H9 (cell line): ENCODE measurements at regions not wholly inside any gene's neighbourhood (a gene's known extent, or its start where the extent isn't known, plus 50 kb on each side); places are given as distances from the start of the nearest gene placed in this dataset.

Experiments used
- DNase-seq: peaks from one replicate; pipeline ENCODE4 v3.0.0-alpha.2; 2017
- H2AFZ ChIP-seq: one replicate; pipeline ENCODE4 v1.6.1; 2013; ENCODE audit warnings: mild to moderate bottlenecking, low read length, control low read depth, moderate library complexity
- H2AK5ac ChIP-seq: 2 replicates; pipeline ENCODE4 v1.6.1; 2013; ENCODE audit warnings: low read length, control low read depth, mixed read lengths; ENCODE audit not compliant: insufficient read length
- H2BK120ac ChIP-seq: one replicate; pipeline ENCODE4 v1.6.1; 2013; ENCODE audit warnings: low read depth, mild to moderate bottlenecking, low read length, control low read depth, inconsistent platforms; ENCODE audit not compliant: poor library complexity, severe bottlenecking
- H2BK12ac ChIP-seq: 2 replicates; pipeline ENCODE4 v1.6.1; 2013; ENCODE audit warnings: low read length, control low read depth, mixed read lengths, low read depth; ENCODE audit not compliant: insufficient read length
- H2BK15ac ChIP-seq: 2 replicates; pipeline ENCODE4 v1.6.1; 2013; ENCODE audit warnings: low read depth, low read length, control low read depth
- H2BK20ac ChIP-seq: one replicate; pipeline ENCODE4 v1.6.1; 2013; ENCODE audit warnings: low read depth, mild to moderate bottlenecking, low read length, control low read depth, inconsistent platforms; ENCODE audit not compliant: poor library complexity, severe bottlenecking
- H2BK5ac ChIP-seq: 2 replicates; pipeline ENCODE4 v1.6.1; 2013; ENCODE audit warnings: low read length, control low read depth, mixed read lengths; ENCODE audit not compliant: insufficient read length
- H3K14ac ChIP-seq: 2 replicates; pipeline ENCODE4 v1.6.1; 2013; ENCODE audit warnings: low read length, control low read depth; ENCODE audit not compliant: insufficient read depth
- H3K18ac ChIP-seq: 2 replicates; pipeline ENCODE4 v1.6.1; 2013; ENCODE audit warnings: low read depth, mild to moderate bottlenecking, mixed read lengths, low read length, control low read depth; ENCODE audit not compliant: insufficient read length
- H3K23ac ChIP-seq: 2 replicates; pipeline ENCODE4 v1.6.1; 2013; ENCODE audit warnings: low read length, control low read depth, mixed read lengths, low read depth; ENCODE audit not compliant: insufficient read length
- H3K23me2 ChIP-seq: 2 replicates; pipeline ENCODE4 v1.6.1; 2013; ENCODE audit warnings: low read depth, mild to moderate bottlenecking, mixed read lengths, low read length, control low read depth; ENCODE audit not compliant: insufficient read length, poor library complexity, severe bottlenecking
- H3K27ac ChIP-seq: 2 replicates; pipeline ENCODE4 v1.5.1; 2013; ENCODE audit warnings: low read length, control low read depth, mixed read lengths, low read depth; ENCODE audit not compliant: insufficient read length
- H3K27me3 ChIP-seq: 2 replicates; pipeline ENCODE4 v1.6.1; 2013; ENCODE audit warnings: low read length, control low read depth, inconsistent platforms; ENCODE audit not compliant: insufficient read depth
- H3K4ac ChIP-seq: 2 replicates; pipeline ENCODE4 v1.6.1; 2013; ENCODE audit warnings: low read depth, mild to moderate bottlenecking, control low read depth, inconsistent platforms, low read length, moderate library complexity
- H3K4me1 ChIP-seq: 2 replicates; pipeline ENCODE4 v1.6.1; 2013; ENCODE audit warnings: low read length, control low read depth, inconsistent platforms; ENCODE audit not compliant: insufficient read depth
- H3K4me2 ChIP-seq: 2 replicates; pipeline ENCODE4 v1.6.1; 2013; ENCODE audit warnings: low read length, control low read depth, mixed read lengths; ENCODE audit not compliant: insufficient read length, insufficient read depth
- H3K56ac ChIP-seq: 2 replicates; pipeline ENCODE4 v1.6.1; 2013; ENCODE audit warnings: low read depth, mild to moderate bottlenecking, mixed read lengths, low read length, control low read depth; ENCODE audit not compliant: insufficient read length
- H3K79me1 ChIP-seq: 2 replicates; pipeline ENCODE4 v1.6.1; 2013; ENCODE audit warnings: low read depth, mild to moderate bottlenecking, moderate library complexity, low read length, control low read depth, inconsistent platforms; ENCODE audit not compliant: insufficient read depth, poor library complexity, severe bottlenecking
- H3K79me2 ChIP-seq: 2 replicates; pipeline ENCODE4 v1.6.1; 2013; ENCODE audit warnings: low read length, control low read depth, inconsistent platforms; ENCODE audit not compliant: insufficient read depth
- H3K9ac ChIP-seq: 2 replicates; pipeline ENCODE4 v1.6.1; 2013; ENCODE audit warnings: low read length, control low read depth, mixed read lengths; ENCODE audit not compliant: insufficient read length; ENCODE audit errors: extremely low read depth
- H3K9me3 ChIP-seq: one replicate; pipeline ENCODE4 v1.6.1; 2013; ENCODE audit warnings: low read depth, low read length, inconsistent platforms; ENCODE audit not compliant: control insufficient read depth
- H3T11ph ChIP-seq: one replicate; pipeline ENCODE4 v1.6.1; 2013; ENCODE audit warnings: mild to moderate bottlenecking, low read length, control low read depth, inconsistent platforms
- H4K20me1 ChIP-seq: one replicate; pipeline ENCODE4 v1.6.1; 2013; ENCODE audit not compliant: control insufficient read depth, insufficient read length, insufficient read depth
- H4K5ac ChIP-seq: 2 replicates; pipeline ENCODE4 v1.6.1; 2013; ENCODE audit warnings: low read depth, mild to moderate bottlenecking, mixed read lengths, low read length, control low read depth; ENCODE audit not compliant: insufficient read length
- H4K8ac ChIP-seq: replicated peaks from 2 replicates; pipeline ENCODE4 v1.6.1; 2013; ENCODE audit warnings: low read length, control low read depth, mixed read lengths, low read depth; ENCODE audit not compliant: insufficient read length
- H4K91ac ChIP-seq: 2 replicates; pipeline ENCODE4 v1.6.1; 2013; ENCODE audit warnings: low read depth, mild to moderate bottlenecking, moderate library complexity, mixed read lengths, low read length, control low read depth; ENCODE audit not compliant: insufficient read length
- H3K27ac Mint-ChIP-seq, 3 experiments: 2 replicates in 2 of 3; 3 replicates in 1 of 3; pipeline ENCODE4 v1.8.0; 2020 to 2021; ENCODE audit warnings: mixed read lengths in 3 of 3, mild to moderate bottlenecking in 1 of 3, moderate library complexity in 1 of 3
- H3K27me3 Mint-ChIP-seq: 2 replicates; pipeline ENCODE4 v1.8.0; 2021; ENCODE audit warnings: low read depth, mild to moderate bottlenecking, moderate library complexity, mixed read lengths
- H3K36me3 Mint-ChIP-seq, 3 experiments: 2 replicates in 2 of 3; 3 replicates in 1 of 3; pipeline ENCODE4 v1.8.0; 2020 to 2021; ENCODE audit warnings: low read depth in 3 of 3, mixed read lengths in 3 of 3; ENCODE audit not compliant: insufficient read depth in 1 of 3
- H3K4me1 Mint-ChIP-seq, 2 experiments: 2 replicates each; pipeline ENCODE4 v1.8.0; 2020; ENCODE audit warnings: mixed read lengths in 2 of 2
- H3K4me3 Mint-ChIP-seq, 2 experiments: 2 replicates in 1 of 2; 3 replicates in 1 of 2; pipeline ENCODE4 v1.8.0; 2020 to 2021; ENCODE audit warnings: mild to moderate bottlenecking in 2 of 2, mixed read lengths in 2 of 2, moderate library complexity in 1 of 2
- H3K9me3 Mint-ChIP-seq, 2 experiments: 2 replicates in 1 of 2; 3 replicates in 1 of 2; pipeline ENCODE4 v1.8.0; 2020; ENCODE audit warnings: mild to moderate bottlenecking in 2 of 2, mixed read lengths in 2 of 2, moderate library complexity in 1 of 2
- CTCF ChIP-seq: fragments of 200-600 bp; sonication (generic); conservative IDR thresholded peaks from 3 replicates; pipeline ENCODE4 v1.8.0; 2021; ENCODE audit warnings: antibody characterized with exemption, mild to moderate bottlenecking
- WGBS: extraction: QIAGEN DNeasy Blood & Tissue Kit; methylation state at CpG from one replicate; pipeline ENCODE4 v1.1.7; 2013; ENCODE audit warnings: missing lambda C conversion rate, low lambda C conversion rate, mixed read lengths; ENCODE audit not compliant: insufficient read length; ENCODE audit errors: extremely low coverage; 5-methylcytosine and 5-hydroxymethylcytosine counted together

GRCh38 chr1:19015476-19015875 is 59.0 kb upstream of the IFFO2 start:
- no peak overlapping the region for H3T11ph ChIP-seq

More at GRCh38 chr1:19015476-19015875, 59.0 kb upstream of the IFFO2 start:
- no peak overlapping the region for H3K14ac ChIP-seq
- Mint-ChIP-seq H3K27ac (no peak overlapping the region), H3K4me1 (peaks cover 21 to 24% of the 10 kb centered on the region in 2 experiments), H3K27me3 (peaks cover 4% of the 10 kb centered on the region; the same call in 1 of the 2 replicates), H3K9me3 (no peaks in the 10 kb centered on the region), H3K4me3 (no peak overlapping the region), H3K36me3 (no peaks in the 10 kb centered on the region)
- no peaks in the 10 kb centered on the region for H3K27me3 ChIP-seq
- H4K91ac ChIP-seq, result no peak overlapping the region
- no peak overlapping the region for H3K4ac ChIP-seq
- no peak overlapping the region for H2BK5ac ChIP-seq
- H4K5ac ChIP-seq, result no peak overlapping the region
- H3K4me2 ChIP-seq, result no peak overlapping the region
- no CpG with 5 or more reads among the region's 6 CpGs for WGBS
- no peak overlapping the region for H3K9ac ChIP-seq
- no peak overlapping the region for H3K56ac ChIP-seq
- no peak overlapping the region for H2BK15ac ChIP-seq
- H4K20me1 ChIP-seq, result no peaks in the 10 kb centered on the region
- H4K8ac ChIP-seq, result no peak overlapping the region
- no peak overlapping the region for H3K27ac ChIP-seq
- H3K9me3 ChIP-seq, result no peaks in the 10 kb centered on the region
- no peak overlapping the region for H2BK20ac ChIP-seq
- H3K79me2 ChIP-seq, result no peaks in the 10 kb centered on the region
- H3K79me1 ChIP-seq, result no peaks in the 10 kb centered on the region
- no peak overlapping the region for H3K23ac ChIP-seq
- H3K4me1 ChIP-seq, result no peaks in the 10 kb centered on the region; the same call in 1 of the 2 replicates
- TF ChIP-seq CTCF, result no peak
- no peaks in the 10 kb centered on the region for H3K23me2 ChIP-seq
- no peak overlapping the region for H3K18ac ChIP-seq
- no peak overlapping the region for H2BK120ac ChIP-seq
- no peak for DNase-seq
- H2AK5ac ChIP-seq, result no peak overlapping the region
- no peak overlapping the region for H2AFZ ChIP-seq
- H2BK12ac ChIP-seq, result no peak overlapping the region
